ENCODE measurements at regions not wholly inside any gene's neighbourhood (a gene's known extent, or its start where the extent isn't known, plus 50 kb on each side); places are given as distances from the start of the nearest gene placed in this dataset.

DNA sequence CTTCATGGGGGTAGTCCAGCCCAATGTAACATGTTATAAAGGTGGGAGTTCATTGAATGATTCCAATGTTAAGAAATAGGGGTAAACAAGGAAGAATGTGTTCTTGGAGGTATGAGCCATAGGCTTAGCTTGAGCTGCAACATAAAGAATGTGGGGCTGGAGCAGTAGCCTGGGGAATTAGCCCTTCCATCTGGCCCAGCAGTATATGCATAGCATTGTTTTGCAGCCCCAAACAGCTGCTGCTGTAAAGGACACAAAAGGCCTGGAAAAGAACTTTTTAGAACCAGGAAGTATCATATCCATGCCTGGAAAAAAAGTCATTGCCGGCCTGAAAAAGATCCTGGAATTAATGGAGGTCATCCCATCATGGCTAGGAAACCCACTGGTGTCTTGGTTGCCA lies 55.8 kb upstream of the SMARCA2 start:
- DNase-seq (ENCODE audit: low read depth, low spot score) = no peak

DNA sequence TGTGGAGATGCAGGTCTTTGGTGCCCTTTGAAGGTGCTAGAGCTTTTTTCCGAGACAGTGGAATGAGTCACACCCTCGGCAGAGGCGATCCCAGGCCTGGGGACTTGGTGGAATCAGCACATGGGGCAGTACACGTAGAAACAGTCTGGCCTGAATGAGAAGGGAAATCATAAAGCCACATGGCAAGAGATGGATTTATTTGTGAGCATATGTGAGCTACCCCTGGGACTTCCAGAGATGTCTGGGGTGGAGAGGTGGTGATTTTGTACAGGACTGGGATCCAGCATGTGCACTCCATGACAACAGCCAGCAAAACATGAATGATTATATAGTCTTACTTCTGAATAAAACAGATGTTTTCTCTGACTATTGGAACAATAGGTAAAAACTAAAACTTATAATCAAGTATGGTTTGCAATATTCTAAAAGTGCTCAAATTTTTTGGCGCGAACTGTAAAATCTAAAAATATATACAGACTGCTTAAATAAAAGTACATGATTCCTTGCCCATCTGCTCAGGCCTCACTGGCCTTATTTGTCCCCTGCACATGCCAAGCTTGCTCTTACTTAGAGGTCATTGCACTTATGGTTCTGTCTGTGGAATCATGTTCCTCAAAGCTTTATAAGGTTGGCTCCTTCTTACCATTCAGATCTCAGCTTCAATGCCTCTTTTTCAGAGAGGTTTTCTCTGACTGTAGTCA lies 54.7 kb upstream of the SMARCA2 start:
- DNase-seq (ENCODE audit: low read depth, low spot score) = no peak

DNA sequence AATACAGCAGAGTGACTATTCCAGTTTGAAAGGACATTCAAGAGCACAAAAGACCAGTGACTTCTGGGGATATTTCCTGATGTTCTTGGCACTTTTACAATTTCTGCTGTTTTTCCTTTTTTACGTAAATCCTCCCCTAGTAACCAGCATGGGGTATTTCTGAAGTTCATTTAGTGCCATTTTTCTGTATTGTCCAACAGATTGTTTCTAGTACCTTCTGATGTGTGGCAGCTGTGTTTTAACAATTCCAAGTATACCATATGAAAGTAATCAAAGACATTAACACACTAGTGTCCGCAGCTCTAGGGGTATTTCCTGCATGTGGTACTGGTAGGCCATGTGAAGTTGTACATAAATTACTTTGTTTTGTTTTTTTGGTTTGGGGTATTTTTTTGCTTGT lies 53.0 kb upstream of the SMARCA2 start:
- DNase-seq (ENCODE audit: low read depth, low spot score) = no peak

DNA sequence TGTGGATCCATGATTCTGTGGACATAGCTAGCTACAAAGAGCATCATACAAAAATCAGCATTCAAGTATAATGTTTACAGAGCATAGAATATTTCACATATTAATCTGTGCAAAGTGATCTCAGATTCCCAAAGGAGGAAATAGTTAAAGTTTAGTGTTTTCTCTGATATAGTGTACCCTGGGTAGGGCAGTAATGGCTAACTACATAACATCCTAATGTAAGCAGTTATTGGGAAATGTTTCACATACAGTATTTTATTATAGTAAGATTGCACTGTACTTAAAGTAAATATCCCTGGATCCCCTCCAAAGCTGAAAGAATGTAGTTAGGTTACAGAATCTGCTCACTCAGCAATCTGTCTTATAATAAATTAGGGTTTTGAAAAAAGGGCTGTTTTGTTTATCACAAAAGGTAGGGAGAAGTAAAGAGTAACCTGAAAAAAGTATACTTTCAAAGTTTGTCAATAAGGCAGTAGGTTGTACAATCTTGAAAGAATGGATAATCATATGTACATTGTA lies 52.5 kb upstream of the SMARCA2 start:
- DNase-seq (ENCODE audit: low read depth, low spot score) = no peak

DNA sequence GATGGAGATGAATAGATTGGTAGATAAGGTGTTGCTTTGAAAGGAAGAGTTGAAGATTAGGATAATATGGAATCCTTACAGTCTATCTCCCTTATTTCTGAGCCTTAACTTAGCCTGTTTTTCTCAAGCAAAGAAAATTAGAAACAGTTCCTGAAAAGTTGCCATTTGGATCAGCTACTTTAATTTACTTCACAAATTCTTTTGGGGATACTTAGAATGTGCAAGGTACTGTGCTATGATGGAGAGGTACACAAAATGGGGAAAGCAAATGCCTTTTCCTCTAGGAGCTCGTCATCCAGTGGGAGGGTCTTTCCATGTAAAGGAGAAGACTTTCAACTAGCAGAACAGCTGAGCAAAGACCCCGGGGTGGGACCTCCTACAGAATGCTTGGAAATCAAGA lies 51.1 kb upstream of the SMARCA2 start:
- DNase-seq (ENCODE audit: low read depth, low spot score) = no peak
